ENCODE measurements at regions not wholly inside any gene's neighbourhood (a gene's known extent, or its start where the extent isn't known, plus 50 kb on each side); places are given as distances from the start of the nearest gene placed in this dataset.
"Not testable (repeated sequence)": the region's sequence is repeated elsewhere in the genome, so short reads cannot be mapped to it uniquely, and the experiment has no call there.

DNA sequence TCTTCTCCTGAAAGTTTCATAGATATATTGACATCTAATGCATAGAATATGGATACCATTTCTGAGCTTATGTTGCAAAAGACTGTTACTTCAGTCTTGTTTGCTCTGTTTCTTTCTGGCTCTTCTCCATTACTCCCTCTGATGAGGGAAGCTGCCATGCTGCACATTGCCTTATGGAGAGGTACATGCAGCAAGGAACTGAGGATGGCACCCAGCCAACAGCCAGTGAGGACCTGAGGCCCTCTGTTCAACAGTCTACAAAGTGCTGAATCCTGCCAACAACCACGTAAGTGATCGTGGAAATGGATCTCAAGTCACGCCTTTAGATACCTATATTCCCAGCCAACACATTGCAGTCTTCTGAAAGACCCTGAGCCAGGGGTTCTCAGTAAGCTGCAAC, 66.6 kb upstream of the ADAMTS5 start:
- Mint-ChIP-seq H3K27ac (no peak overlapping the region), H3K9me3 (ENCODE audit: insufficient read depth) (no peaks in the 10 kb centered on the region), H3K27me3 (no peaks in the 10 kb centered on the region), H3K4me3 (no peak overlapping the region), H3K4me1 (no peaks in the 10 kb centered on the region)
- DNase-seq (no peak), ATAC-seq (ENCODE audit: low read depth) (no peak)
- Histone ChIP-seq H3K27me3 (replicated peaks in 1 of 4; ENCODE audit: control extremely low read depth in 1 of 4, control insufficient read depth in 3 of 4, insufficient read depth in 4 of 4, low read length in 3 of 4) (no peaks in the 10 kb centered on the region), H3K4me3 (ENCODE audit: control extremely low read depth in 1 of 5, extremely low read depth in 1 of 5, insufficient read depth in 1 of 5, low read depth in 2 of 5, low read length in 4 of 5) (no peak overlapping the region), H2AFZ (ENCODE audit: insufficient read depth, low read depth, low read length, poor library complexity, severe bottlenecking) (no peak overlapping the region), H3K9me3 (ENCODE audit: control extremely low read depth in 1 of 3, control insufficient read depth in 2 of 3, insufficient read depth in 1 of 3, low read length in 2 of 3) (no peaks in the 10 kb centered on the region), H3K36me3 (replicated peaks in 1 of 2; ENCODE audit: control extremely low read depth in 1 of 2, control insufficient read depth in 1 of 2, extremely low read depth in 1 of 2, insufficient read depth in 2 of 2, low read length in 1 of 2) (no peaks in the 10 kb centered on the region), H3K4me2 (replicated peaks; ENCODE audit: low read depth, low read length, poor library complexity, severe bottlenecking) (no peak overlapping the region), H3K27ac (ENCODE audit: low read length in 2 of 2) (no peak overlapping the region), H3K9ac (ENCODE audit: low read length) (no peak overlapping the region), H3K4me1 (ENCODE audit: control insufficient read depth in 2 of 2, insufficient read depth in 2 of 2, low read length in 2 of 2) (no peaks in the 10 kb centered on the region), H3K79me2 (ENCODE audit: control insufficient read depth, insufficient read depth, low read length) (no peaks in the 10 kb centered on the region), H4K20me1 (ENCODE audit: control insufficient read depth, insufficient read depth, low read length, poor library complexity, severe bottlenecking) (no peaks in the 10 kb centered on the region)
- TF ChIP-seq, protein P1, sequence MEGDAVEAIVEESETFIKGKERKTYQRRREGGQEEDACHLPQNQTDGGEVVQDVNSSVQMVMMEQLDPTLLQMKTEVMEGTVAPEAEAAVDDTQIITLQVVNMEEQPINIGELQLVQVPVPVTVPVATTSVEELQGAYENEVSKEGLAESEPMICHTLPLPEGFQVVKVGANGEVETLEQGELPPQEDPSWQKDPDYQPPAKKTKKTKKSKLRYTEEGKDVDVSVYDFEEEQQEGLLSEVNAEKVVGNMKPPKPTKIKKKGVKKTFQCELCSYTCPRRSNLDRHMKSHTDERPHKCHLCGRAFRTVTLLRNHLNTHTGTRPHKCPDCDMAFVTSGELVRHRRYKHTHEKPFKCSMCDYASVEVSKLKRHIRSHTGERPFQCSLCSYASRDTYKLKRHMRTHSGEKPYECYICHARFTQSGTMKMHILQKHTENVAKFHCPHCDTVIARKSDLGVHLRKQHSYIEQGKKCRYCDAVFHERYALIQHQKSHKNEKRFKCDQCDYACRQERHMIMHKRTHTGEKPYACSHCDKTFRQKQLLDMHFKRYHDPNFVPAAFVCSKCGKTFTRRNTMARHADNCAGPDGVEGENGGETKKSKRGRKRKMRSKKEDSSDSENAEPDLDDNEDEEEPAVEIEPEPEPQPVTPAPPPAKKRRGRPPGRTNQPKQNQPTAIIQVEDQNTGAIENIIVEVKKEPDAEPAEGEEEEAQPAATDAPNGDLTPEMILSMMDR (IDR thresholded peaks at IDR 0.05) = no peak
- no peak for TF ChIP-seq EZH2 (IDR thresholded peaks at IDR 0.05; ENCODE audit: borderline replicate concordance, insufficient read depth, low read depth, low read length, poor library complexity, severe bottlenecking)
- CTCF ChIA-PET = no interaction called here
- intact Hi-C loops (cut with micrococcal nuclease) = no loop called here
- POLR2A ChIA-PET = no interaction called here
- WGBS (ENCODE audit: insufficient coverage) = 79% methylated on average over 3 of the region's 3 CpGs

DNA sequence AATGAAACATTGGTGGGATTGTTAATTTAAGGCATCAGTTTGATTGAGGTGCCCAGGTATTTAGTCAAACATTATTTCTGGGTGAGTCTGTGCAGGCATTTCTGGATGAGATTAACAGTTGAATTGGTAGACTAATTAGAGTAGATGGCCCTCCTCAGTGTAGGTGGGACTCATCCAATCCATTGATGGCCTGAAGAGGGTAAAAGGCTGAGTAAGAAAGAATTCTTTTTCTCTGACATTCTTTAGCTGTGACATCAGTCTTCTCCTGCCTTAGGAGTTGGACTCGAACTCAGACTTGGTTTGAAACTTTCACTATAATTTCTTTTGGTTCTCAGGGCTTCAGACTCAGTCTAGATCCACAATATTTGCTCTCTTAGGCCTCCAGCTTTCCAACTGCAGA, 59.6 kb upstream of the ADAMTS5 start:
- 71% methylated on average over 1 of the region's 1 CpG for WGBS (ENCODE audit: insufficient coverage)
- no peak overlapping the region for H3K4me3 Mint-ChIP-seq
- no peak for DNase-seq
- ChIA-PET POLR2A (no interaction called here), CTCF (no interaction called here)
- intact Hi-C loops (cut with micrococcal nuclease) = no loop called here
- Histone ChIP-seq H3K4me3 (ENCODE audit: control extremely low read depth in 1 of 5, extremely low read depth in 1 of 5, insufficient read depth in 1 of 5, low read depth in 2 of 5, low read length in 4 of 5) (no peak overlapping the region), H3K27me3 (replicated peaks in 1 of 4; ENCODE audit: control extremely low read depth in 1 of 4, control insufficient read depth in 3 of 4, insufficient read depth in 4 of 4, low read length in 3 of 4) (no peaks in the 10 kb centered on the region), H3K36me3 (replicated peaks in 1 of 2; ENCODE audit: control extremely low read depth in 1 of 2, control insufficient read depth in 1 of 2, extremely low read depth in 1 of 2, insufficient read depth in 2 of 2, low read length in 1 of 2) (no peaks in the 10 kb centered on the region), H4K20me1 (ENCODE audit: control insufficient read depth, insufficient read depth, low read length, poor library complexity, severe bottlenecking) (no peaks in the 10 kb centered on the region), H3K9me3 (ENCODE audit: control extremely low read depth in 1 of 3, control insufficient read depth in 2 of 3, insufficient read depth in 1 of 3, low read length in 2 of 3) (no peaks in the 10 kb centered on the region), H3K9ac (ENCODE audit: low read length) (no peak overlapping the region), H3K4me2 (replicated peaks; ENCODE audit: low read depth, low read length, poor library complexity, severe bottlenecking) (no peak overlapping the region), H3K79me2 (ENCODE audit: control insufficient read depth, insufficient read depth, low read length) (no peaks in the 10 kb centered on the region), H3K27ac (ENCODE audit: low read length in 2 of 2) (no peak overlapping the region), H2AFZ (ENCODE audit: insufficient read depth, low read depth, low read length, poor library complexity, severe bottlenecking) (no peak overlapping the region), H3K4me1 (ENCODE audit: control insufficient read depth in 2 of 2, insufficient read depth in 2 of 2, low read length in 2 of 2) (no peaks in the 10 kb centered on the region)
- no peaks in the 10 kb centered on the region for H3K27me3 Mint-ChIP-seq
- H3K27ac Mint-ChIP-seq = no peak overlapping the region
- ATAC-seq (ENCODE audit: low read depth) = no peak
- no peaks in the 10 kb centered on the region for H3K4me1 Mint-ChIP-seq
- TF ChIP-seq, protein P1 (IDR thresholded peaks at IDR 0.05) = no peak
- no peak for TF ChIP-seq EZH2 (IDR thresholded peaks at IDR 0.05; ENCODE audit: borderline replicate concordance, insufficient read depth, low read depth, low read length, poor library complexity, severe bottlenecking)
- no peaks in the 10 kb centered on the region for H3K9me3 Mint-ChIP-seq (ENCODE audit: insufficient read depth)

DNA sequence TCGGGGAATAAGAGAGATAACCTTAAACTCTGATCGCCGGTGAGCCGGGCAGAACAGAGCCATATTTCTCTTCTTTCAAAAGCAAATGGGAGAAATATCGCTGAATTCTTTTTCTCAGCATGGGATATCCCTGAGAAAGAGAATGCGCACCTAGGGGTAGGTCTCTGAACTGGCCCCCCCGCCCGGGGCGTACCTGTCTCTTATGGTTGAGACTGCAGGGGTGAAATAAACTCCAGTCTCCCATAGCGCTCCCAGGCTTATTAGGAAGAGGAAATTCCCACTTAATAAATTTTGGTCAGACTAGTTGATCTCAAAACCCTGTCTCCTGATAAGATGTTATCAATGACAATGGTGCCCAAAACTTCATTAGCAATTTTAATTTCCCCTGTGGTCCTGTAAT, 58.8 kb upstream of the ADAMTS5 start:
- H3K4me3 Mint-ChIP-seq; H3K9me3 Mint-ChIP-seq (ENCODE audit: insufficient read depth); H2AFZ ChIP-seq (ENCODE audit: insufficient read depth, low read depth, low read length, poor library complexity, severe bottlenecking); H3K27me3 ChIP-seq (replicated peaks in 1 of 4; ENCODE audit: control extremely low read depth in 1 of 4, control insufficient read depth in 3 of 4, insufficient read depth in 4 of 4, low read length in 3 of 4); CTCF ChIA-PET; H3K4me2 ChIP-seq (replicated peaks; ENCODE audit: low read depth, low read length, poor library complexity, severe bottlenecking); H4K20me1 ChIP-seq (ENCODE audit: control insufficient read depth, insufficient read depth, low read length, poor library complexity, severe bottlenecking); H3K27ac Mint-ChIP-seq; H3K27ac ChIP-seq (ENCODE audit: low read length in 2 of 2); H3K79me2 ChIP-seq (ENCODE audit: control insufficient read depth, insufficient read depth, low read length); POLR2A ChIA-PET; ATAC-seq (ENCODE audit: low read depth); DNase-seq; H3K9me3 ChIP-seq (ENCODE audit: control extremely low read depth in 1 of 3, control insufficient read depth in 2 of 3, insufficient read depth in 1 of 3, low read length in 2 of 3); intact Hi-C loops (cut with micrococcal nuclease); H3K36me3 ChIP-seq (replicated peaks in 1 of 2; ENCODE audit: control extremely low read depth in 1 of 2, control insufficient read depth in 1 of 2, extremely low read depth in 1 of 2, insufficient read depth in 2 of 2, low read length in 1 of 2); H3K27me3 Mint-ChIP-seq; H3K4me1 ChIP-seq (ENCODE audit: control insufficient read depth in 2 of 2, insufficient read depth in 2 of 2, low read length in 2 of 2); H3K4me3 ChIP-seq (ENCODE audit: control extremely low read depth in 1 of 5, extremely low read depth in 1 of 5, insufficient read depth in 1 of 5, low read depth in 2 of 5, low read length in 4 of 5); H3K9ac ChIP-seq (ENCODE audit: low read length); H3K4me1 Mint-ChIP-seq: not testable (repeated sequence)
- no CpG with 5 or more reads among the region's 10 CpGs for WGBS (ENCODE audit: insufficient coverage)
